ENCODE measurements at regions not wholly inside any gene's neighbourhood (a gene's known extent, or its start where the extent isn't known, plus 50 kb on each side); places are given as distances from the start of the nearest gene placed in this dataset.

GRCh38 chr2:106280722-106281446 lies 86.8 kb upstream of the UXS1 start (continued):
- TF ChIP-seq GABPB1 (CRISPR knock-in tag; IDR thresholded peaks at IDR 0.05): no peak
- TF ChIP-seq EMX1 (CRISPR knock-in tag; IDR thresholded peaks at IDR 0.05): no peak

GRCh38 chr2:106280224-106280623 lies 86.1 kb upstream of the UXS1 start:
- no peak for ATAC-seq
- POLR2A ChIA-PET: no interaction called here
- H3K27ac Mint-ChIP-seq: no peak overlapping the region
- TF ChIP-seq SOX15 (CRISPR knock-in tag; IDR thresholded peaks at IDR 0.05) (no peak), ZNF423 (CRISPR knock-in tag; IDR thresholded peaks at IDR 0.05) (no peak), PREB (CRISPR knock-in tag; IDR thresholded peaks at IDR 0.05; ENCODE audit: borderline replicate concordance) (no peak), ZNF425 (CRISPR knock-in tag; conservative IDR thresholded peaks at IDR 0.05) (no peak), CREM (CRISPR knock-in tag; IDR thresholded peaks at IDR 0.05) (no peak), USF1 (CRISPR knock-in tag; IDR thresholded peaks at IDR 0.05) (no peak), ZNF512 (CRISPR knock-in tag; IDR thresholded peaks at IDR 0.05; ENCODE audit: borderline replicate concordance) (no peak), FOXJ3 (CRISPR knock-in tag; IDR thresholded peaks at IDR 0.05; ENCODE audit: borderline replicate concordance) (no peak), CREB1 (CRISPR knock-in tag; IDR thresholded peaks at IDR 0.05) (no peak), ZNF532 (CRISPR knock-in tag; IDR thresholded peaks at IDR 0.05; ENCODE audit: borderline replicate concordance) (no peak), IRF2 (CRISPR knock-in tag; IDR thresholded peaks at IDR 0.05; ENCODE audit: borderline replicate concordance, low read depth) (no peak), ZNF263 (CRISPR knock-in tag; IDR thresholded peaks at IDR 0.05; ENCODE audit: low read depth) (no peak)
- H3K4me3 Mint-ChIP-seq: no peak overlapping the region
- no peaks in the 10 kb centered on the region for H3K27me3 Mint-ChIP-seq (ENCODE audit: low read depth)
- no peaks in the 10 kb centered on the region for H3K9me3 Mint-ChIP-seq
- no peaks in the 10 kb centered on the region for H3K36me3 Mint-ChIP-seq
- CTCF ChIA-PET: no interaction called here
- no peak for DNase-seq (ENCODE audit: low spot score)
- peaks cover 10% of the 10 kb centered on the region for H3K4me1 Mint-ChIP-seq
